ENCODE measurements at regions not wholly inside any gene's neighbourhood (a gene's known extent, or its start where the extent isn't known, plus 50 kb on each side); places are given as distances from the start of the nearest gene placed in this dataset.

DNA sequence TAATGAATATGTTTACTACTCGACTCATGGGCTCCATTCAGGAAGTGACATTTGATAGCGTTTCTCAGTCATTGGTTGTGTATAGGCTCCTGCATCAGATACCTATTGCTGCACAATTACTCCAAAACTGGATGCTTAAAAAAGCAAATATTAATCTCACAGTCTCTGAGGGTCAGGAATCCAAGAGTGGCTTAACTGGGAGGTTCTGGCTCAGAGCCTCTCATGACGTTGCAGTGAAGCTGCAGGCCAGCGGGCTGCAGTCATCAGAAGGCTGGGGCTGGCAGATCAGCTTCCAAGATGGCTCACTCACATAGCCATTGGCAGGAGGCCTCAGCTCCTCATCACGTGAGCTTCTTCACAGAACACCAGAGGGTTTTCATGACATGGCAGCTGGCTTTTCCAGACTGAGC is 525.1 kb upstream of the NBEA start:
- peak; percentile 42 for DNase-seq (ENCODE audit: low spot score)

DNA sequence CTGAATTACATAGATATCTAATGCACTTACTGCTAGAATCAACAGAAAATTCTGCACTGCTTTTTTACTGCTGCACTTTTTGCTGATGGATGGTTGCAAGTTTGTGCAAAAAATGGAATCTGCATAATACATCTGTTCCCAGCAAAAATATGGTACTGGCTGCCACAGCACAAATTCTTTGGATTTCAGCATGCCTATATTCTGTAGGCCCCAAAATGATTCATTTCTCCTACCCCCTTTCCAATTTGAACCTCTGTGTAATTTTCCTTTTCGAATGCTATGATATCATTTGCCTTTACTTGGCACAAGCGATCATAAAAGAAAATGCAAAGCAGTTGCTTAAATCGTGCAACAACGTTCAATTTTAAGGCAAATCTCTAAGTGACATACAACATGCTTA is 524.2 kb upstream of the NBEA start:
- no peak for DNase-seq (ENCODE audit: low spot score)

DNA sequence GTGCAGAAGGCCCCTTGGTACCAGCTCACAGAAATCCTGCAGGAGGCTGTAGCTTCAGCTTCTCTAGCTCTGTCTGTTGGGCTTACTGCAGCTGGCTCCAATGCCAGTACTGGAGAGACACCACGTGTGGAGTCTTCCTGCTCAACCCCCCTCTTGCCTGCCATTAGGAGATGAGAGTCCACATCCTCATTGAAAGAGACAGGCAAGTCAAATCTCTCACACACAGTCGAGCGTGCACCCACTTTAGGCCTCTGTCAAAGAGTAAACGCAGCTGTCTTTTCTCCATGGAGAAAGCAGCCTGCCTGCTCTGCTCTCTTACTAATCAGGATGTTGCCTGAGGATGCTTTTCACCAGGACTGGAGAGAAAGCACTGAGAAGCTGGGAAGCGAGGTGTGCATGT is 523.0 kb upstream of the NBEA start:
- peak; percentile 35 for DNase-seq (ENCODE audit: low spot score)

DNA sequence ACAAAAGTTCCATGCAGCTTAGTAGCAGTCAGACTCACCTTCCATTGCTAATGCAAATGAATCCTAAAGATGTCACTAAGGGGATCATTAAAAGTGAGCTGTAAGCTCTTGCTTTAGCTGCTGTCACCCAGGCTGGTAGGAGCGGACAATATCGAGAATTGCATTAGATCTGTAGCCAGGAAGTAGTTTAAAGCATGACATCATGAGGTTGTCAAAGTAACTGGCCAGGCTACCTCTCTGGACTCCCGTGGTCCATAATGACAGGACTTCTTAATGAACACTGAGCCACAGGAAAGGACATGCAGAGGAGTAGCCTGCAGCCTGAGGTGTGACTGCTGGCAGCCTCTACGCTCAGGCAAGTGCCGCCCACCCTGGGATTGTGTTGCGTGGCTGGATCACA is 522.3 kb upstream of the NBEA start:
- DNase-seq (ENCODE audit: low spot score): no peak

DNA sequence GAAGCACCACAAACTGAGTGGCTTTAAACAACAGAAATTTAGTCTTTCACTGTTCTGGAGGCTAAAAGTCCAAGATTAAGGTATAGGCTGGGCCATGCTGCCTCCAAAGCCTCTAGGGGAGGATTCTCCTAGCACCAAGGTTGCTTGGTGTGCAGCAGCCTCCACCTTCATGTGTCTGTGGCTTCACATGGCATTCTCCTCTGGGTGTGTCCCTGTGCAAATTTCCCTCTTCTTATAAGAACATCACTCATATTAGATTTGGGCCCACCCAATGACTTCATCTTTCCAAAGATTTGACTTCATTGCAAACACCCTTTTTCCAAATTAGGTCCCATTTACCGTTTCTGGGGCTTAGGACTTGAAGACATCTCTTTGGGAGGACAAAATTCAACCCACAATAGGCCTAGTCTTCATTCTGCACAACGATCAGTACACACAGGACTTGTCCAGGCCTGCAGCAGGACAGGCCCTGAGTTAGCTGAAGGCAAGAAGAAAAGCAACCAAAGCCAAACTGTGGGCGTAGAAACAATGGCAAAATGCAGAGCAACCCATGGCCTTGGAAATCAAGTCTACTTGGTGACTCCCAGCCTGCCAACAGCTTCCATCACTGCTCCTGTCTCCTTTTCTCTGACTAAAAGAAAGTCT is 521.2 kb upstream of the NBEA start:
- DNase-seq (ENCODE audit: low spot score): no peak

DNA sequence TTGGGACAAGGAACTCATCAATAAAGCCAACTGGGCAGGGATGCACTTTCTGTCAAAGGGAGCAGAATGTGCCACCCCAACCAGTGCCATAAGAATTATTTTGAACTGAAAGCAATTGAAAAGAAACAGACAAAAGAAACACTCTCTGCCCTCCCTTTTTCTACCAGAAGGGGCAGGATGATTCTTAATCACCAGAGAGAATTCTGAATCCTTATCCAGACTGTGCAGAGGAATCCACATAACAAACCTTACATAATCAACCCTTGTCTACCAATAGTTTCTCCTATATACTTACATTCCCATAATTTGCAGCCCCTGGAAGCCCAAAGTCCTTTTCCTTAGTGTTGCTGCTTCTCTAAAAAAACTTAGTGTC is 520.7 kb upstream of the NBEA start:
- no peak for DNase-seq (ENCODE audit: low spot score)

DNA sequence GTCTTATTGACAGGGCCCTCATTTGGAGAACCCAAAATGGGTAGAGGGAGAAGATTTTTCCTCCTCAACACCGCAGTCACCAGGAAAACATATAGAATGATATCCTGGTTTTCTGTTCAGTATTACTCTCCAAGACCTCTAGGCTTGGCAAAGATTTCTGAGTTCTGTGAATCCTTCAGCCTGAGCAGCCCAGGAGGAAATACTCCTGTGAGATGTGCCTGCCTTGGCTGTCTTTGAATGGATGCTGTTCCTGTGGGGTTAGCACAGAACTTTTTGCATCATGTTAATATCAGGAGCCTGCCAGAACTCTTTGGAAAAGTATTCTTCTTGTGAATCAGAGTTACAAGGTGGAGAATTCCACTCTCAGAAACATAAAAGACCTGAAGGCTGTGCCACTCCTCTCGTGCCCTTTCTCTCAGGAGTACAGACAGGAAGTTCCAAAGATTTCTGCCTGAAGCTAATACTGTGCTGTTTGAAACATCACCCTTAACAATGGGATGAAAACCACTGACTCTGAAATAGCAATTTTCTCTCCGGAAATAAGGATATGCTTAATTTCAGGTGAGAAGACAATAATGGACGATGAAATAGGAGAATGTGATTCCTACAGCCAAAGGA is 520.1 kb upstream of the NBEA start:
- no peak for DNase-seq (ENCODE audit: low spot score)

DNA sequence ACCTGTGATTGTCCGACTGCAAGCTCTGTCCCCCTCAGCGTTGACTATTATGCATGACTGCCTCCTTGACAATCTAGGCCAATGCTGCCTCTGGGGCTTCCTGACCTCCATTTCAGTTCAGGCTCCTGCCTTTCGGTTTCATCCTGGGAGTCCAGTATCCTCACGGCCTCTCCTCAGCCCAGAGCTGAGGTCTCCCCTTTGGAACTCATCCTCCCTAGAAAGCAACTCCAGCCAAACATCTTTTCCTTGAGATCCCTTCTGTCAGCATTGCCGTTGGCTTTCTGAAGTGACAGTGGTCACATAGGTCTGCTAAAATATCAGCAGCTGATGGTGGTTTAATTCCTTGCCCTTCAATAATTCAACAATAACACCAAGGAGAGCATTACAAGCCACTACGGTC is 519.1 kb upstream of the NBEA start:
- no peak for DNase-seq (ENCODE audit: low spot score)

DNA sequence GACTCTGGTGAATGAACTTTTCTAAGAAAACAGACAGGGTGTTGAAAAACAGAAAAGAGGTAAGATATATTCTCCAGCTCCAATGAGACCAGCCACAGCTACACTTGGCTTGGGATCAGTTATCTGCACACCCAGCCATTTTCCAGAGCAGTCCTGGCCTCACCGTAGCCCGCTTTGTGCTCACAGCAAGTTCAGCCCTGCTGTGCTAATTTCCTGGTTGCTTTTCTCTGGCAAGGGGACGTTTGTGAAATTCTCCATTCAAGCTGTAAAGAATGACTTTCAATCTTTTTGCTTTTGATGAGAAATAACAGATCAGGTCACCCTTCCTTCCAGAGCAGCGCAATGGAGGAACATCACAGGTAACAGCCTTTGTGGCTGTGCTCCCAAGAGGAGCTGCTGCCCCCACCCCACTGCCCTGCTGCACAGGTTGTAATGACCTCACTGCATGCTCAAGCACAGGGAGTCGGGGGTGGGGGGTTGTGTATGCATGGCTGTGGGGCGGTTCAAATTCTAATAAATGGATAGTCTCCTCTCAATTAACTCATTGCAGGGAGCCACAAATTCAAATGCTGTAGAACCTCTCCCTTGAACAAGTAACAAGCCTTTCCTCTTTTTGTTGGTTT is 516.6 kb upstream of the NBEA start:
- DNase-seq (ENCODE audit: low spot score): no peak

DNA sequence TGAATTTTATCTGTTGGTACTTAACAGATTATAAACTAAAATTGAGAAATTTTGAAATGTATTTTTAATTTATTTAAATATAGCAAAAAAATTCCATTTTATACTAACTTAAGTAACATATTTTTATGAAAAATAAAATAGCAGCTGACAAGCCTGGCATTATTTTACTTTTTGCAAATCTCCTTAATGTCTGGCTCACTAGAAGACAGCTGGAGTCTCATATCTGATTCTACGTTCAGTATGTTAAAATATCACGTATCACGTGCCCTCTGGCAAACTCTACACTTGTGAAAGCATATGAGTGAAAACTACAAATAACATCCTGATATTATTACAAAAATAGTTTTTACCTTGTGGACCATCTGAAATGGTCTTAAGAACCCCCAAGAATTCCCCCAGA is 513.2 kb upstream of the NBEA start:
- no peak for DNase-seq (ENCODE audit: low spot score)

DNA sequence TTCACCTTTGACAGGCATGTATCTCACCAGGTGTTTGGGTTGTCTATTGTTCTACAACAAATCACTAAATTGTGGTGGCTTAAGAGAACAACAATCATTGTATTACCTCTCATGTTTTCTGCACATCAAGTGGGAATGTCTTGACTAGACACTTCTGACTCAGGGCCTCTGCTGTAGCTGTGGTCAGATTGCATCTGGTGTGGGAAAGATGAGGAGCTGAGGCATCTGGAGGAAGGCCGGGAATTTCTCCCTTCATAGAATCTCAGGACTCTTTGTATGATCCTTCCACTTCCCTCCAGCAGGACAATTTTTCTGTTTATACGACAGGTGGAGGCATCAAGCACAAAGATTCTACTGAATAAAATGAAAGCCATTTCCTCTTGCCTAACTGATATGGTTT is 511.8 kb upstream of the NBEA start:
- no peak for DNase-seq (ENCODE audit: low spot score)

DNA sequence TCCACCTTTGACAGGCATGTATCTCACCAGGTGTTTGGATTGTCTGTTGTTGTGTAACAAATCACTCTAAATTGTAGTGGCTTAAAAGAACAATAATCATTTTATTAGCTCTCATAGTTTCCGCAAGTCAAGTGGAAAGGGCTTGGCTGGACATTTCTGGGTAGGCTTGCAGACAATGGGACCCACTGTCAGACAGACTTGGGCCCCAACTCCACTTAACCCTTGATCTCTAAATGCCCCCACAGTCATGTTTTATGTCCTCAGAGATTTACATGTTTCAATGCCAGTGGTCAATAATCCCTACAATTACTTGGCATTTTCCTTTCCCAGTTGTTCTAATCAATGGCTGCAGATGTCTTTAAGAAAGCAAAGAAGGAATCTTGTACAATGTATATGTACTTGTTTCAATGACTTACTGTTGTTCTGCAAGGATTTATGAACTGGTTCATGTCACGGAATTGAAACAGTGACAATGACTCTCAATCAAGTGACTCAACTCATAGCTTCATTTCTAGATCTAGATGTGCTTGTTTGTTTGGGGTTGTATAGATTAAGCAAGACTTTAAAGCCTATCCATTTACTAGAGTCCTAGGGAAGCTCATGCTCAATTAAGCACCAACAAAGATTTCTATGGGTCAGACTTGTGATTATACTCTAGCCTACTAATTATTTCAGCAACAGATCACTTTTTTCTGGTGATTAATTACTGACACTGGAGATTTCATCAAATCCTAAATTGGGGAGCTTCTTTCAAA is 510.1 kb upstream of the NBEA start:
- no peak for DNase-seq (ENCODE audit: low spot score)

DNA sequence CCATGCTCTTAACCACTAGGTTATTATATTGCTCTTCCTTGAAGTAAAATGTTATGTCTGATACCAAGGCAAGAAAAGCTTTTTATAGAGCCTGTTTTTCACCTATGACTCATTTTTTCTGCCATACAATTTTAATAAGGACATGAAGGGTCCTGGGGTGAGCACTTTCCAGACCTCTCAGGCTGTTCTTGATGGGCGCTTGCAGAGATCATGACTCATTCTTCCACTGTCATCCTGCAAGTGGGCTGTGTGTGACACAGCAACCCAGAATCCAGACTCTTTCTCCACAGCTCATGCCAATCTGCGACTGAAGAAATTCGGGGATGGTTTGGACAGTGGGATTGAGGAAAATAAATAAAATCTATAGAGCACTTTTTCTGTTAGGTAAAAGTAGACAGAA is 506.7 kb upstream of the NBEA start:
- DNase-seq (ENCODE audit: low spot score): no peak

DNA sequence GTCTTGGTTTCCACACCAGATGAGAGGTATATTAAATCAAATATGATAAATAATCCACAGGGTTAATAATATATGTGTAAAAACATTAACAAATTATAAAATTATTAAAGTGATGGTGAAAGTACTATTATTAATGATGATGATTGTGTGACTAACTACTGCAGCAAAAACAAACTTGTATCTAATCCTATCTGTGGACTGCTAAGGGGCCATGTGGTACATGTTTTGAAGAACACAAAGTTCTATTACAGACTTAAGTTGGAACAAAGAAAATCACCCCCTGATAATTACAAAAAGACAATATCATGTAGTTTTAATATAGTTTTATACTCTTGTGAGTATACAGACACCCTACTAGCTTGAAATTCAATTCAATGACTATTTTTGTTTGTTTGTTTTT is 504.2 kb upstream of the NBEA start:
- DNase-seq (ENCODE audit: low spot score): no peak

DNA sequence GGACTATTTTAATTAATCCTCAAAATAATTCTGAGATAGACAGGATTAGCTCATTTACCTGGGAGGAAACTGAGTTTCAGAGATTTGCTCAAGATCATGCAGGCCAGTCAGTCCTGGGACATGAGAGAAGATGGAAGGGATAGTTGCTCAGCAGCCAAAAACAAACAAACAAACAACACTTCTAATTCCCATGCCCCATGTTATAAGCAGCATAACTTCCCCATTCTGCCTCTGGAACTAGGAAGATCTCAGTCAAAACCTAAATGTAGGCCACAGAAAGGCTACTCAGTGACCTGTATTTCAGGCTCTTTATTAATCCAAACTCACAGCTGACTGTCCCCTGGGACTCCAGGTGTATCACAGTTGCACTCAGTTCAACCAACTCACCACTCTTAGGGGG is 489.2 kb upstream of the NBEA start:
- no peak for DNase-seq (ENCODE audit: low spot score)

DNA sequence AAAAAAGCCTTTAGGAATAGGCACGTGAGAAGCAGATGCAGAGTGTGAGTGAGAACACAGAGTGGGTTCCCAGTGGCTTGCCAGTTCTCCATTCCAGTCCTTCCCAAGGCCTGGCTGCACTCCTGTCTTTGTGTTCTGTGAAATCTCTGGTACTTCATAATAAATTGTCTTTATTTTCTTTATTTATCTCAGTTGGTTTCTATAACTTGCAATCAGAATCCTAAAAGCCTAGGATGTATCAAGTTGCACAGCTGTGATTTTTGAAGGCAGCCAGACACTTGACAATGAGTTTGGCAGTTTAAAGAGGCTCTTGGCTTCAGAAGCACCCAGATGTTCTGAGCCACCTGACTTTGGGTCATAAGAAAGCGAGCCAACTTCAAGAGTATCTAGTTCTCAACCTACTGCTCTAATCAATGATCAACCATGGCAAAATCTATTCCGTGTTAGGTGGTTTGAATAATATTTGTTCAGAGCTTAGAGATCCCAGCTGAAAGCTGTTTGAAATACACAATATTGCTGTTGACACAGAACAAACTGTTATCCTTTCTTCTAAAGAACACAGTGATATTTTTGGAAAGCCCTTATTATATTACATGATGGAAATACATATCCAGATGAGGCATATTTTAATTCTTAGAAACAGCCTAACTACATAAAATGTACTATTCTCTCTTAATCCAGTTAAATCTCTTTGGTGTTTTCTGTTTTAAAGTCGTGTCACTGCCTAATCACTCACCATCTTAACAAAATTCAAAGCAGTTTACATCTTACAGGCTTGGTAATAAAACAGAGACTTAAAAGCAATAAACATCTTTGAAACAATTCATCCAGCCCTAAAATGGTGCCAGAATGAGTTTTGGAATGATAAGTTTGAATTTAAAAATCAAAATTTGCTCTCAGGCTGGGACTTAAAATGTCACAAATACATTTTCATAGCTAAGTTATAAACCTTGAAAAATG is 483.0 kb upstream of the NBEA start:
- DNase-seq (ENCODE audit: low spot score): peak; percentile 21

DNA sequence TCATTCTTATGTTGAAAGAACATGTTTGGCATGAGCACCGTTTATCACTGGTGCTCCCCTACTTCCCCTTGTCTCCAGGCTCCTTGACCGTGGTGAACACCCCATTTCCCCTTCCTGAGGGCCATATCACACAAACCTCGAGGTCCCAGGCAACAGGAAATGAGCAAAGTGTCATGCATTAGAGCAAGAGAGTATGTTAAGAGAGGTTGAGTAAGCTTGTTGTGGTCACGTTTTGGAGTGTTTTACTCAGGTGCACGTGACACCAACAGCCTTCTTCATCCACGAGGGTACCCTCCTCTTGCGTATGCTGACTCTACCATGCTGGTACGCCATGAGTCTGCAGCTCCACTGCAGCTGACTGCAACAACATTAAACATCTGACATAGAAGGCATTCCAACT is 482.2 kb upstream of the NBEA start:
- DNase-seq (ENCODE audit: low spot score): no peak

DNA sequence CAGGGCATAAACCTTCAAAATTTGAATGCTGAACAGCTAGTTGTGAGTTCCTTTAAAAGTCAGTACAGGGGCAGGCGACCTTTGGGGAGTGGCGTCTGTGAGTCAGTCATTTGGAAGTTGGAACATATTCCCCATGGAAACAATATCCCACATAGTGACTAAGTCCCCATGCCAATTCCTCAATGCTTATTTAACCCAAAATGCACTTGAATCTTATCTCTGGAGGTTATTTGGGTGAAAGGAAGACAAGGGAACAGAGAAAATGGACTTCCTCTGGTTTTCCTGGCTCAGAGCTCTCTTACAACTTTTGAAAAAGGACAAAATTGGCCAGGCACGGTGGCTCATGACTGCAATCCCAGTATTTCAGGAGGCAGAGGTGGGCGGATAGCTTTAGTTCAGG is 479.2 kb upstream of the NBEA start:
- no peak for DNase-seq (ENCODE audit: low spot score)

DNA sequence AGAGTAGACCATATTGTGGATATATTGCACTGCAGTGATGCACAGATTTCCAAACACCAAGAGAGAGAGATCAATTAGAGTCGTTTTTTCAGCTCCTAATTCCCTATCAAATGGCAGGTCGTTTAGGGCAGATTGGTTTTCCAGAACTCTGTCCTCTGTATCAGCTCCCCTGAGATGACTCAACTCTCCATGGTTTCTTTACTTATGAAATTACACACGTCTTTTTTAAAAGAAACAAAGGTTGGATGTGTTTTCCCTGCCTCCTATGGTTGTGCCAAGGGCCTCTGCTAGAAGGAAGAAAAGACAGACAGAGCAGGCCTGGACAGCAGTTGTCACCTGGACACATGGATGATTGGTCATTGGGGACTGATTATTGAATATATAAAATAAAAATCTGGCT is 478.1 kb upstream of the NBEA start:
- DNase-seq (ENCODE audit: low spot score): no peak

DNA sequence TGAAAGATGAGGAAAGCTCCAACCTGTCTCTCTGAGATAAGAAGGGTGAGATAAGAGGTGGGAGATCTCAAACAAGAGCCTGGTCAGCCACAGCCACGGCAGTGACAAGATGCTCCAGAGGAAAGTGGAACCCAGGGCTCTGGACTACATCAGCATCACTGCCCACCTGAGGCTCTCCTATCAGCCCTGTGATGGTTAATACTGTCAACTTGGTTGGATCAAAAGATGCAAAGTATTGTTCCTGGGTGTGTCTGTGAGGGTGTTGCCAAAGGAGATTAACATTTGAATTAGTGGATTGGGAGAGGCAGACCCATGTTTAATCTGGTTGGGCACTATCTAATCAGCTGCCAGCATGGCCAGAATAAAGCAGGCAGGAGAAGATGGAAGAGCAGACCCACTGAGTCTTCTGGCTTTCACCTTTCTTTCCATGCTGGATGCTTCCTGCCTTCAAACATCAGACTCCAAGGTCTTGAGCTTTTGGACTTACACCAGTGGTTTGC is 476.6 kb upstream of the NBEA start:
- no peak for DNase-seq (ENCODE audit: low spot score)

DNA sequence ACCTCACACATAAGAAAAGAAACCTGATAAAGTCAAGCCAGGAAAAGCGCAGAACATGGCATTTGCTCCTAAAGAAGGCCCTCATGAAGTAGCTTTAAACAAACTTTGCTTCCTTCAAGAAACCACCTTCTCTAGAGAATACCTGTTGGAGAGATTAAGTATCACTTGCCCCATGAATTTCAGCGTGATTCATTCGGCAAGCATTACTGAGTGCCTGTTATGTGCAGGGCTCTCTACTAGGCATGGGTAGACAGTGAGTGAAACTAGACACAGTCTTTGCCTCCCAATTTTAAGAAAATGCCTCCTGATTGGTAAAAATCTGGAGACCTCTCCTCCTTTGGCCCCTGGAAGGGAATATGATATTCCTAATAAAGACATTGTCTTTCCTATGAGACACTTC is 475.8 kb upstream of the NBEA start:
- no peak for DNase-seq (ENCODE audit: low spot score)
